T-helper 2 cell treated with Interferon-gamma antibody and Interleukin-4, amounts not matched to agents 5 μg/mL and 100 μg/mL, for 36 hours (primary cell): ENCODE measurements at regions not wholly inside any gene's neighbourhood (a gene's known extent, or its start where the extent isn't known, plus 50 kb on each side); places are given as distances from the start of the nearest gene placed in this dataset.

Source experiments
- DNase-seq: peaks from one replicate; pipeline ENCODE4 v3.0.0; 2021; ENCODE audit warnings: low spot score
- H3K27ac Mint-ChIP-seq: one replicate; pipeline ENCODE4 v1.8.0; 2021; ENCODE audit warnings: mild to moderate bottlenecking, mixed read lengths
- H3K27me3 Mint-ChIP-seq: one replicate; pipeline ENCODE4 v1.8.0; 2021; ENCODE audit warnings: low read depth, mixed read lengths
- H3K36me3 Mint-ChIP-seq: one replicate; pipeline ENCODE4 v1.8.0; 2021; ENCODE audit warnings: low read depth, mixed read lengths
- H3K4me1 Mint-ChIP-seq: one replicate; pipeline ENCODE4 v1.8.0; 2021; ENCODE audit warnings: low read depth, mixed read lengths
- H3K4me3 Mint-ChIP-seq: one replicate; pipeline ENCODE4 v1.8.0; 2022; ENCODE audit warnings: mild to moderate bottlenecking, moderate library complexity, mixed read lengths
- H3K9me3 Mint-ChIP-seq: one replicate; pipeline ENCODE4 v1.8.0; 2021; ENCODE audit warnings: mixed read lengths

DNA sequence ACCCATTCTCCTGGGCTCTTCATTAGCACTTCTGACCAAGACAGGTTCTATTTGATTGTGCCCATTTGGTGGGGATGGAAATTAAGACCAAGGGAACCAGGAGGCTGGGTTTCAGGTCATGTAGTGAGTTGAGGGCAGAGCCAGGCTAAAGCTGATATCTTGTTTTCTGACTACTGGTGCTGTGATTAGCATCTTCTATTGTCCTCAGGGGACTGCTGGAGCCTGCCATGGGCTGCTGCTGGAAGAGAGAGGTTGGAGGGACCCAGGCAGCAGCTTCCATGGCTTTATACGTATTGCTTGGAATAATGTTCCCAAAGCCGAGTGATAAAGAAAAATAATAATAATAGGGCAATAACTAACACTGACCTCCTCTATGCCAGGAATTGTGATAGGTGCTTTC is 211.4 kb upstream of the ROPN1 start:
- H3K4me3 Mint-ChIP-seq = no peak overlapping the region
- H3K9me3 Mint-ChIP-seq = no peaks in the 10 kb centered on the region
- no peak overlapping the region for H3K27ac Mint-ChIP-seq
- no peak for DNase-seq
- H3K4me1 Mint-ChIP-seq = no peaks in the 10 kb centered on the region
- H3K36me3 Mint-ChIP-seq = no peaks in the 10 kb centered on the region
- peaks cover 5% of the 10 kb centered on the region for H3K27me3 Mint-ChIP-seq

DNA sequence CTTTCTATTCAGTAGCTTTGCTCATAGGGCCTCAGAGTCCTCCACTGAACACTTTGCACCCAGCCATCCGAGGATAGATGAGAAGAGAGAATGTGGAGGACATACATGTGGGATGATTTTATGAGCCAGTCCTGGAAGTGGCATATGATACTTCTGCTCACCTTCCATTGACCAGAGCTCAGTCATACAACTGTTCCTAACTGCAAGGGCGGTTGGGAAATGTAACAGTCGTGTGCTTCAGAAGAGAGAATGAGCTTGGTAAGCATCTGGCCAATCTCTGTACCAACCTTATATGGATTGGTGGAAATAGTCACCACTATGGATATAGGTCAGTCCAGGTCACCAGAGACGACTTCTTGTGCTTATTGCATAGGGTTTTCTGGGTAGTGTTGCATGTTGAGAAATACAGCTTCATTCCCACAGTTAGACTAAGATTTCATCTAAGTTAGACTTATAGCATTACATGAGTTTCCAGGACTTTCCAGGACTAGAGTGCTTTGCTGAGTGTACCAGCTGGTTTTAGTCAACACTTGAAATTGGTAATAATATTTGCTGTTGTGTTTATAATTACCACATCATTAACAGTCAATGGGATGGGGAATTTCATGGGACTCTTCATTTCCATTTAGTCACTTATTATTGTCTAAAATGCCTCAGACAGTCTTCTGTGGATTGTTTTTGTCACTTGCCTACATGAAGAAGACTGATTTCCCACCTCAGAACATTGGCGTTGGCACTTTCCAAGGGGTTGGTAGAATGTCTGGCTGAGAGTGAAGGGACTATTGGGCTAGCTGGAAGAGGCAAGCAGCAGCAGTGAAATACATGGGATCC is 214.5 kb upstream of the ROPN1 start:
- Mint-ChIP-seq H3K4me1 (no peaks in the 10 kb centered on the region), H3K36me3 (no peaks in the 10 kb centered on the region), H3K27ac (no peak overlapping the region), H3K9me3 (no peaks in the 10 kb centered on the region), H3K4me3 (no peak overlapping the region), H3K27me3 (peaks cover 5% of the 10 kb centered on the region)
- DNase-seq = no peak

DNA sequence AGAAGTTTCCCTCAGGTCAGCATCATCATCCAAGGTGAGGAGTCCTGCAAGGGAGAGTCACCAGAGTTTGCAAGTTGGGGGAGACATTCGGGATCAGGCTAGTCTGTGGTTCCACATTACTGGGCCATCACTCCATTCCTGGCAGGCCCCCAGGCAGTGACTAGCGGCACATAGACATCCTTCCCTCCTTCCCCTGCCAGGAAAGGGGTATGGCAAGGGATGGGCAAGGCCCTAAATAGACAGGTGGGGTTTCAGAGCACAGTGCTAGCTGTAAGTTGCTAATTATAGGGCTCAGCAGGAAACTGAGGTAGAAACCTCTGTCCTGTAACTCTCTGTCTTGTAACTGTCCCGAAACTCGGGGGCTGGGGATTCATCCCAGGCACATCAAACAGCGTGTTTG is 215.2 kb upstream of the ROPN1 start:
- no peak for DNase-seq
- Mint-ChIP-seq H3K4me3 (no peak overlapping the region), H3K9me3 (no peaks in the 10 kb centered on the region), H3K36me3 (no peaks in the 10 kb centered on the region), H3K27ac (no peak overlapping the region), H3K27me3 (peaks cover 5% of the 10 kb centered on the region), H3K4me1 (no peaks in the 10 kb centered on the region)

GRCh38 chr3:124207873-124208485 is 216.1 kb upstream of the ROPN1 start:
- no peaks in the 10 kb centered on the region for H3K4me1 Mint-ChIP-seq
- no peak overlapping the region for H3K27ac Mint-ChIP-seq
- peaks cover 5% of the 10 kb centered on the region for H3K27me3 Mint-ChIP-seq
- no peaks in the 10 kb centered on the region for H3K36me3 Mint-ChIP-seq
- no peaks in the 10 kb centered on the region for H3K9me3 Mint-ChIP-seq
- no peak overlapping the region for H3K4me3 Mint-ChIP-seq
- no peak for DNase-seq

DNA sequence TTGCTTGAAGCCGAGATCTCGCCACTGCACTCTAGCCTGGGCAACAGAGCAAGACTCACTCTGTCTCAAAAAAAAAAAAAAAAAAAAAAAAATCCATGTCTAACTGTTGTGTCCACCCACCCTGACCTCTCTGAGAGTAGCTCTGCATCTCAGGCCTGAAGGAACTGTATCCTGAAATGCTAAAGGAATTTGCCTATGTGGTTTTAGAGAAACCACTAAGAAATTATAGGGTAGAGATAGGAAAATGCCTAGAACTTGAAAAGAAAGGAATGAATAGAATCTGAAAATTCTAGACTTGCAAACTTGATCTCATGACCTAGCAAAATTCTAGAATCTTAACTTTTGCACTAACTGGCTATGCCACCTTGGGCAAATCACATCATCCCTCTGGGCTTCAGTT is 217.5 kb upstream of the ROPN1 start:
- DNase-seq = no peak
- Mint-ChIP-seq H3K27me3 (peaks cover 5% of the 10 kb centered on the region), H3K9me3 (no peaks in the 10 kb centered on the region), H3K4me3 (no peak overlapping the region), H3K36me3 (no peaks in the 10 kb centered on the region), H3K4me1 (no peaks in the 10 kb centered on the region), H3K27ac (no peak overlapping the region)

DNA sequence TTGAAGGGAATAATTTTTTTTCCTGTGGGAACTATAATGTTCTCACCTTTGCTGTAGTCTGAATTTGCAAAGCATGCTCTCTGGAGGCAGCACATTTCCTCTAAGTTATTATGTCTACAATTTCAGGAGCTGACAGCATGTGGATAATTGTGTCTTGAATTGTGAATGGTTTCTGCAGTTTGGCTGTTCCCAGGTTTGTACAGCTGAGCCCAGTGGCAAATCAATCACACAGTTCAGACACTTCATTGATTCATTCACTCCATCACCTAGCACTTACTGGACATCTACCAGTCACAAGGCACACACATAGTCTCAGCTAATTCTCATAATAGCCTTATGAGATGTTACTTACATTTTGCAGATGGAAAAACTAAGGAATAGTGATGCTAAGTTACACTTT is 219.0 kb upstream of the ROPN1 start:
- Mint-ChIP-seq H3K27me3 (no peaks in the 10 kb centered on the region), H3K27ac (no peak overlapping the region), H3K9me3 (no peaks in the 10 kb centered on the region), H3K4me3 (no peak overlapping the region), H3K36me3 (no peaks in the 10 kb centered on the region), H3K4me1 (no peaks in the 10 kb centered on the region)
- DNase-seq = no peak

- DNase-seq = no peak
- no peaks in the 10 kb centered on the region for H3K36me3 Mint-ChIP-seq
- no peak overlapping the region for H3K4me3 Mint-ChIP-seq
- H3K4me1 Mint-ChIP-seq = no peaks in the 10 kb centered on the region
- H3K9me3 Mint-ChIP-seq = no peaks in the 10 kb centered on the region
- H3K27ac Mint-ChIP-seq = no peak overlapping the region
- H3K27me3 Mint-ChIP-seq = no peaks in the 10 kb centered on the region
Measured at GRCh38 chr3:124213641-124214040, 221.7 kb upstream of the ROPN1 start.

- Mint-ChIP-seq H3K27me3 (no peaks in the 10 kb centered on the region), H3K9me3 (no peaks in the 10 kb centered on the region), H3K4me1 (no peaks in the 10 kb centered on the region), H3K4me3 (no peak overlapping the region), H3K27ac (no peak overlapping the region), H3K36me3 (no peaks in the 10 kb centered on the region)
- DNase-seq = peak; percentile 20
Measured at GRCh38 chr3:124217542-124217941, 225.6 kb upstream of the ROPN1 start.

- Mint-ChIP-seq H3K27me3 (no peaks in the 10 kb centered on the region), H3K4me1 (no peaks in the 10 kb centered on the region), H3K4me3 (no peak overlapping the region), H3K9me3 (no peaks in the 10 kb centered on the region), H3K36me3 (no peaks in the 10 kb centered on the region), H3K27ac (no peak overlapping the region)
- no peak for DNase-seq
Measured at GRCh38 chr3:124221422-124221821, 229.5 kb upstream of the ROPN1 start.

GRCh38 chr3:124223853-124224252 is 231.9 kb upstream of the ROPN1 start:
- no peaks in the 10 kb centered on the region for H3K4me1 Mint-ChIP-seq
- DNase-seq = no peak
- no peak overlapping the region for H3K4me3 Mint-ChIP-seq
- H3K27ac Mint-ChIP-seq = no peak overlapping the region
- no peaks in the 10 kb centered on the region for H3K36me3 Mint-ChIP-seq
- no peaks in the 10 kb centered on the region for H3K9me3 Mint-ChIP-seq
- H3K27me3 Mint-ChIP-seq = no peaks in the 10 kb centered on the region

GRCh38 chr3:124227150-124227630 is 235.3 kb upstream of the ROPN1 start:
- DNase-seq = no peak

DNA sequence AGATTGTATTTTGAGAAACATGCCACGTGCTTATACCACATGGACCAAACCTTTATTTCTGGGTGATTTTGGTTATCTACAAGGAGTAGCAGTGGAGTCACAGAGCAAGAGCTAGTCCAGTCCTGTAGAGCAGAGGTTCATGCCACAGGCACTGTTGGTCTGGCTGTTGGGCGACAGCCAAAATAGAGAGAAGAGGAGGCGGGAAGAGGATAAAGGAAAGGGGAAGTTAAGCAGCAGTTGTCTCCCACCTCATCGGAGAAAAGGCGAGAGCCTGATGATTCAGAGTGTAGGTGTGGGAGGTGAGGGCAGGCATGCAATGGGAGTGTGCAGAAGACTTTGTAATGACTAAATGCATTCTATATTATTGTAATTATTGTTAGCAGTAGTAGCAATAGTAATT is 237.5 kb upstream of the ROPN1 start:
- Mint-ChIP-seq H3K27me3 (no peaks in the 10 kb centered on the region), H3K9me3 (no peaks in the 10 kb centered on the region), H3K36me3 (no peaks in the 10 kb centered on the region), H3K4me1 (no peaks in the 10 kb centered on the region), H3K4me3 (no peak overlapping the region), H3K27ac (no peak overlapping the region)
- DNase-seq = no peak

More at GRCh38 chr3:124227150-124227630, 235.3 kb upstream of the ROPN1 start:
- Mint-ChIP-seq H3K4me3 (no peak overlapping the region), H3K27me3 (no peaks in the 10 kb centered on the region), H3K27ac (no peak overlapping the region), H3K9me3 (no peaks in the 10 kb centered on the region), H3K4me1 (no peaks in the 10 kb centered on the region), H3K36me3 (no peaks in the 10 kb centered on the region)

DNA sequence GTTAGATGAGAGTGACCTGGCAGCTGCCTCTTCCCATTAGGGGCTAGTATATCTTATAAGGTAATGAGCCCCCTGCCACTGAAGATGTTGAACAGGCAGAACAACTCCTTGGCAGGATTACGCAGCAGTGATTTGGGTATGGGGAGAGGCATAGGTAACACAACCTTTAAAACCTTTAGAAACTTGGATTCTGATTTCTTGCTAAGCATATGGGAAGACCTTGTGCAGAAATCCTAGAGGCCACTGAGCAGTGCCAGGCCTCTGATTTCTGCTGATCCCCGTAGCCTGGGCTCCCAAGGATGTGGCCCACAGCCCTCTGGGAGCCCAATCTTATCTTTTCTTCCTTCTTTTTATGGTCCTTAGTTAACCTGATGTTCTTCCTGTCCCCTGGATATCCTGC is 237.9 kb upstream of the ROPN1 start:
- Mint-ChIP-seq H3K9me3 (no peaks in the 10 kb centered on the region), H3K27ac (no peak overlapping the region), H3K4me1 (no peaks in the 10 kb centered on the region), H3K36me3 (no peaks in the 10 kb centered on the region), H3K4me3 (no peak overlapping the region), H3K27me3 (no peaks in the 10 kb centered on the region)
- DNase-seq = no peak

DNA sequence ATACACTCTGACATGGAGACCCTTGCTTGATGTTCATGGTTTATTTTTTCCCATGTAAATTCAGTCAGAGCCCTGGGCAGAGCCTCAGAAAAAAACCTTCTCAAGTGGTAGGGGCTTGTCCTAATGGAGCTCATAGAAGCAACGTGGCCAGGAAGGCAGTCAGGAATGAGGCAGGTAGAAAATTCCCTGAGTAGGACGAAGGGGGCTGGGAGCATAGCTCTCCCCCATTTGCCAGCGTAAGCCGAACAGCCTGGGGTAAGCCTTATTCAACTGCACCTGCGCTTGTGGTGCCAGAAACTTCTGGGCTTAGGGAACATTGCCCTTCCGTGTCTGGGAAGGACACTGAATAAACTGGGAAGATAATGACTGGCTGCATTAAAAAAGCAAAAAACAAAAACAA is 238.5 kb upstream of the ROPN1 start:
- Mint-ChIP-seq H3K27ac (no peak overlapping the region), H3K9me3 (no peaks in the 10 kb centered on the region), H3K36me3 (no peaks in the 10 kb centered on the region), H3K4me1 (no peaks in the 10 kb centered on the region), H3K4me3 (no peak overlapping the region), H3K27me3 (no peaks in the 10 kb centered on the region)
- DNase-seq = no peak
